GM10266 (cell line): ENCODE measurements at regions not wholly inside any gene's neighbourhood (a gene's known extent, or its start where the extent isn't known, plus 50 kb on each side); places are given as distances from the start of the nearest gene placed in this dataset.

Source experiments
- DNase-seq: peaks from one replicate; pipeline ENCODE4 v3.0.0; 2012; ENCODE audit errors: extremely low spot score
- TF ChIP-seq, protein P1 (sequence below): IDR thresholded peaks from 2 replicates; pipeline ENCODE4 v1.5.1; 2012; ENCODE audit warnings: mild to moderate bottlenecking, low read depth; ENCODE audit not compliant: control insufficient read depth, insufficient read depth; ENCODE audit errors: missing control alignments

DNA sequence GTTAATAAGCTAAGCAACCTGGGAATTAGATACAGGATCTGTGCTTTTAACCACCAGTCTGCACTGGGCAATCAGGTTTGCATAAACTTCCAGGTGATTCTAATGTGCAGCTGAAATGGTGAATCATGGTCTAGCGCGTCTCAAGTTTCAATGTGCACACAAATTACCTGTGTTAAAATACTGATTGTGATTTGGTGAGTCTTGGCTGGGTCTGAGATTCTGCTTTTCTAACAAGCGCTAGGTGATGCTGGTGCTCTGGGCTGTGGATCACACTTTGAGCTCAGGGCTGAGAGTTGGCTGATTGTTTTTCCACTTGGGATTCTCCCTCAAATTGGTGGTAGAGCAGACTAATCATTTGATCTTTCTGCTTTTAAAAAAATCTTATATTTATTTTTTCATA lies 124.8 kb downstream of the C12orf75 start:
- no peak for DNase-seq

DNA sequence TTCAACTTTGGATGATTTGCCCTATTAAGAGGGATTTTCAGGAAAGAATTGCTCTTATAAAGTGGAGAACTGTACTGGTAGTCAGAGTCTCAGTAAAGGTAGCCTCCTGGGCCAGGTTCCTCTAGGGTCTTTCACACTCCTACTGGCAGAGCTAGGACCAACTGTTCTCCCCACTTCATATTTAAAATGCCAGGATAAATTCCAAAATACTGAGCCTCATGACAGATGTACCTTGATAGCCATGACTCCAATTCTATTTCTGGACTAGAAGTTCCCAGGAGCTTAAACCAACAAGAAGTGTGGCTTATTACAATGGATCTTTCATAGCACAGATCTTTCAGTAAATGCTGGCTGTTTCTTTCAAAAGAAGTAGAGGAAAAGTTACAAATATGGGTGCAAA lies 126.5 kb downstream of the C12orf75 start:
- no peak for DNase-seq
- TF ChIP-seq, protein P1, sequence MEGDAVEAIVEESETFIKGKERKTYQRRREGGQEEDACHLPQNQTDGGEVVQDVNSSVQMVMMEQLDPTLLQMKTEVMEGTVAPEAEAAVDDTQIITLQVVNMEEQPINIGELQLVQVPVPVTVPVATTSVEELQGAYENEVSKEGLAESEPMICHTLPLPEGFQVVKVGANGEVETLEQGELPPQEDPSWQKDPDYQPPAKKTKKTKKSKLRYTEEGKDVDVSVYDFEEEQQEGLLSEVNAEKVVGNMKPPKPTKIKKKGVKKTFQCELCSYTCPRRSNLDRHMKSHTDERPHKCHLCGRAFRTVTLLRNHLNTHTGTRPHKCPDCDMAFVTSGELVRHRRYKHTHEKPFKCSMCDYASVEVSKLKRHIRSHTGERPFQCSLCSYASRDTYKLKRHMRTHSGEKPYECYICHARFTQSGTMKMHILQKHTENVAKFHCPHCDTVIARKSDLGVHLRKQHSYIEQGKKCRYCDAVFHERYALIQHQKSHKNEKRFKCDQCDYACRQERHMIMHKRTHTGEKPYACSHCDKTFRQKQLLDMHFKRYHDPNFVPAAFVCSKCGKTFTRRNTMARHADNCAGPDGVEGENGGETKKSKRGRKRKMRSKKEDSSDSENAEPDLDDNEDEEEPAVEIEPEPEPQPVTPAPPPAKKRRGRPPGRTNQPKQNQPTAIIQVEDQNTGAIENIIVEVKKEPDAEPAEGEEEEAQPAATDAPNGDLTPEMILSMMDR: no peak

More for the DNA sequence above, 124.8 kb downstream of the C12orf75 start:
- TF ChIP-seq, protein P1: no peak

DNA sequence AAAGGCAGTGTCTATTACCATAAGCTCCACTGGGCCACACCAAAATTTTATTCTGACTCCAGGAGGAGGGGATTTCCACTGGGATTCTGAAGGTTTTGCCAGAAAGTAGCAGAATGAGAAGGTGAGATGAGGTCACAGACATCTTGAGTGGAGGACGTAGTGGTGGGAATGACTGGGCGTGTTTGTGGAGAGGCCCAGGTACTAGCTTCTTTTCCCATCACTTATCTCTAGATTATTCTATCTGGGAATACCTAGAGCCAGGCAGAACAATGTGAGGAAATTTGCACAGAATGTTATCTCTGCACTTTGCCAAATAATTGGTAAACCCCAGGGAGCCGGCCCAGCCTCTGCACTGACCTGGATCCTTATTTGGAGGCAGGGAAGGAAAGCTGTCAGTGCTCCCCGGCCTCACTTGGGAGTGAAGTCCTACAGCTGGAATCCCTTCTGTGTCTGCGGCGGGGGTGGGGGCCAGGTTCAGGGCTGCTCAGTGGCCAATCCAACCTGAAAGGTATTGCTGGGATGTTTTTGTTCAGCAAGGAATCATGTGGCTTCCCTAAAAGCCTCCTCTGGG lies 129.4 kb downstream of the C12orf75 start:
- no peak for DNase-seq
- TF ChIP-seq, protein P1: no peak

DNA sequence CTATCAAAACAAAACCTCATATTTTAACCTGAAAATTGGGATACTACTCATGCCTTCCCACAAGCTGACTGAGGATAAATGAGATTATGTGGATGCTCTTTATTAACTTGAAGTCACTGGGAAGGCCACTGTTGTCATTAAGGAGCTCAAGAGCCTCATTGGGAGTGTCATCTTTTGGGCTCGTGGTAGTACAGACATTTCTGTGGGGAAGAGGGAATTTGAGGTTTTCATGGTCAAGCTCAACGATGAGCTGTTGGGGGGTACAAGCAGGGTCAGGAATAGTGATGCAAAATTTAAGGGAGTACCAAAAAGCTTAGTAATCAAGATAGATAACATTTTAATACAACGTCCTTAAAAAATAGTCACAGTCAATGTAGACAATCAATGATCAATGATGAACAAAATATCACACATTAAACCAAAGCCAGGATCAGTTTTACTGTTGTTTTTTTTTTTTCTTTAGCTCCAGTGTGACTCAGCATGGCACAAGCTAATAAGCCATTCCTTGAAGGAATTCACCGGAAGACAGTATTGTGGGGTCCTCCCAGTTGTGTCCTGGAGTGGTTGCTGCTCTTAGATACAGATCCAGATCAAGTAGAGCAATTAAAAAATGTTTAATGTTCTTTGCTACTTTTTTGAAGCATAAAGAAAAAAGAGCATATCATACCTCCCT lies 130.9 kb downstream of the C12orf75 start:
- TF ChIP-seq, protein P1: no peak
- no peak for DNase-seq

DNA sequence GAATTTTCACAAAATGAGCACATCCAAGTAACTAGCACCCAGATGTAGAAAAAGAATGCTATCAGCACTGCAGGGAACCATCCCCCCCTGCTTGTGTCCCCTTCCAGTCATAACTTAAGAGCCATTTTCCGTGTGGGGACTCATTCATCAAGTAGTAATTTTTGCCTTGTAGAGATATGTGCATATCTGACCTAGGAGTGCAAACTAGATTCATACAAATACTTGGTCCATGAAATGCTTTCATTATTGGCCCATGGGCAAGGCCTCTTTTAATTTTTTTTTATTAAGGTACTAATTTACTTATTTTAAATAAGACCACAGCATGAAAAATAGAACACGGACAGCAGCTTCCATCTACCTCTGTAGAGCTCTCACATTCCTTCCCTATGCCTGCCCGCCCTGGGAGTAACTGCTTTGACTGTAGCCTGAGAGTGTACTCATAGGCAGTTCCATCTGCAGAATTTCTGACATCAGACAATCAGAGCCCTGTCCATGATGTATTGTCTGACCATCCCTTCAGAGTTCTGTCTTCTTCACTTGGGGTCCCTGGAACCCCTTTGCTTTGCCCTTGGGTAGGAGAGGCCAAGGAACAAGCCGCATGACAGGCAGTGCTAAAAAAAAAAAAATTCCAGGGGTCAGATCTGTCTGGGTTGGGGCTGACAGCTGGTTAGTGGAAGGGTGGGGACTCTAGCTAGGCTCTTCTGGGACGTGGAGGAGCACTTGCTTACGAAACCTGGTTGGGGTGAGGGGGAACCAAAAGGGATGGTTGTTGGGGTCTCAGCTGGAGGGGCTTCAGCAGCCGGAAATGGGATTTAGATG lies 131.7 kb downstream of the C12orf75 start:
- no peak for DNase-seq
- TF ChIP-seq, protein P1: no peak

DNA sequence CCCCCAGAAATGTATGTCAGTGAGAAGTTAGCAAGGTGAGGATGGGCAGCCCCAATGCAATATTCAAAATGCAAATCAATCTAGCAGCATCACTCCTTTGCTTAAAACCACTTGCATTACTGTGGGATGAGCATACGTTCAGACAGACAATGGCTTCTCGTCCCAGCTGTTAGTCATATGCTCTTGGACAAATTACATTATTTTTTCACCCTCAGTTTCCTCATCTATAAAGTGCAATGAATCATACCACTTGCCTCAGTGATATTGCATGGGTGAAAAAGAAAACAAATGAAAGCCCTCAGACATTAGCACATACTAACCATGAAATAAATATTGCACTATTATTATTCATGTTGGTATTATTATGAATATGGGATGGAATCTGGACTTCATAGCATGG lies 132.3 kb downstream of the C12orf75 start:
- TF ChIP-seq, protein P1: no peak
- DNase-seq: no peak

DNA sequence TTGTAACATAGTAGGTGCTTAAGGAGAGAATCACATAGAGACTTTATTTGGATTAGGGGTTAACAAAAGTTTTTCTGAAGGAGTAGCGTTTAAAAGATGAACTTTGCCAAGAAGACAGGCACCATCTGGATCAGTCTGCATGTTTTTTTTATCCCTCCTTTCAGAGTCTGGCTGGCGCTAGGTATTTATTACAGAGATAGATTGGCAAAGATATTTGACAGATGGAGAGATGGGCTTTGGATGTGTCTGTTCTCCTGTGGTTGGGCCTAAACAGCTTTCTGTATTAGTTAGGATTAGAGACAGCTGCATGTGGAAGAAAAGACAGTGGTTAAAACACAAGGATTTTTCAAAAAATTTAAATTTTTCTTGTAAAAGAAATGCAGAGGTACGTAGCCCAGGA lies 133.9 kb downstream of the C12orf75 start:
- TF ChIP-seq, protein P1: no peak
- no peak for DNase-seq
